ENCODE measurements at regions not wholly inside any gene's neighbourhood (a gene's known extent, or its start where the extent isn't known, plus 50 kb on each side); places are given as distances from the start of the nearest gene placed in this dataset.

DNA sequence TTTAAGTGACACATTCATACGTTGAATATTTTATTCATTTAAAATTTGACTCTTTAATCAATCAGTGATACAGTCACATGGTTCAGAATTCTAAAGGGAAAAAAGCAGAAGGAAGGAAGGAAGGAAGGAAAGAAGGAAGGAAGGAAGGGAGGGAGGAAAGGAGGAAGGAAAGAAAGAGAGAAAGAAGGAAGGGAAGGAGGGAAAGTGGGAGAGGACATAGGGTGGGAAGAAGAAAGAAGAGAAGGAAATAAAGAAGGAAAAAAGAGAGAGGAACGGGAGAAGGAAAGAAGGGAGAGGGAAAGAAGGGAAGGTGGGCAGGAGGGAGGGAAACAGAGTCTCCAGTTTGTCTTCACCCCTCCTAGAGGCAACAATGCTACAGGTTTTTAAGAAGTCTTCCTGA, 518.6 kb downstream of the MIAT start:
- Mint-ChIP-seq H3K36me3 (ENCODE audit: insufficient read depth in 1 of 3, low read depth in 3 of 3) (no peaks in the 10 kb centered on the region), H3K27ac (no peak overlapping the region; a peak in 1 of 7 replicates), H3K4me3 (no peak overlapping the region), H3K4me1 (peaks cover 26 to 42% of the 10 kb centered on the region in 2 experiments), H3K9me3 (no peaks in the 10 kb centered on the region), H3K27me3 (ENCODE audit: low read depth) (peaks cover 15% of the 10 kb centered on the region)
- Histone ChIP-seq H2AK5ac (ENCODE audit: insufficient read length, low read length) (no peak overlapping the region), H4K20me1 (ENCODE audit: control insufficient read depth, insufficient read depth, insufficient read length) (no peaks in the 10 kb centered on the region), H3K56ac (ENCODE audit: insufficient read length, low read depth, low read length) (no peak overlapping the region), H2BK20ac (ENCODE audit: low read depth, low read length, poor library complexity, severe bottlenecking) (no peak overlapping the region), H2AFZ (ENCODE audit: low read length) (no peak overlapping the region), H2BK15ac (ENCODE audit: low read depth, low read length) (no peak overlapping the region), H3T11ph (ENCODE audit: low read length) (no peak overlapping the region), H2BK12ac (ENCODE audit: insufficient read length, low read depth, low read length) (no peak overlapping the region), H3K9ac (ENCODE audit: extremely low read depth, insufficient read length, low read length) (no peak overlapping the region), H3K23ac (ENCODE audit: insufficient read length, low read depth, low read length) (no peak overlapping the region), H3K79me2 (ENCODE audit: insufficient read depth, low read length) (no peaks in the 10 kb centered on the region), H4K8ac (replicated peaks; ENCODE audit: insufficient read length, low read depth, low read length) (no peak overlapping the region), H3K27me3 (ENCODE audit: insufficient read depth, low read length) (no peaks in the 10 kb centered on the region), H4K91ac (ENCODE audit: insufficient read length, low read depth, low read length) (no peak overlapping the region), H3K4me2 (ENCODE audit: insufficient read depth, insufficient read length, low read length) (no peak overlapping the region), H3K4me1 (ENCODE audit: insufficient read depth, low read length) (peaks cover 10% of the 10 kb centered on the region), H3K79me1 (ENCODE audit: insufficient read depth, low read depth, low read length, poor library complexity, severe bottlenecking) (no peaks in the 10 kb centered on the region), H3K9me3 (ENCODE audit: control insufficient read depth, low read depth, low read length) (no peaks in the 10 kb centered on the region), H3K18ac (ENCODE audit: insufficient read length, low read depth, low read length) (no peak overlapping the region), H3K27ac (ENCODE audit: insufficient read length, low read depth, low read length) (no peak overlapping the region), H3K23me2 (ENCODE audit: insufficient read length, low read depth, low read length, poor library complexity, severe bottlenecking) (peaks cover 3% of the 10 kb centered on the region), H2BK120ac (ENCODE audit: low read depth, low read length, poor library complexity, severe bottlenecking) (no peak overlapping the region), H3K14ac (ENCODE audit: insufficient read depth, low read length) (no peak overlapping the region), H4K5ac (ENCODE audit: insufficient read length, low read depth, low read length) (no peak overlapping the region), H2BK5ac (ENCODE audit: insufficient read length, low read length) (no peak overlapping the region), H3K4ac (ENCODE audit: low read depth, low read length) (no peak overlapping the region)
- TF ChIP-seq, protein P1, sequence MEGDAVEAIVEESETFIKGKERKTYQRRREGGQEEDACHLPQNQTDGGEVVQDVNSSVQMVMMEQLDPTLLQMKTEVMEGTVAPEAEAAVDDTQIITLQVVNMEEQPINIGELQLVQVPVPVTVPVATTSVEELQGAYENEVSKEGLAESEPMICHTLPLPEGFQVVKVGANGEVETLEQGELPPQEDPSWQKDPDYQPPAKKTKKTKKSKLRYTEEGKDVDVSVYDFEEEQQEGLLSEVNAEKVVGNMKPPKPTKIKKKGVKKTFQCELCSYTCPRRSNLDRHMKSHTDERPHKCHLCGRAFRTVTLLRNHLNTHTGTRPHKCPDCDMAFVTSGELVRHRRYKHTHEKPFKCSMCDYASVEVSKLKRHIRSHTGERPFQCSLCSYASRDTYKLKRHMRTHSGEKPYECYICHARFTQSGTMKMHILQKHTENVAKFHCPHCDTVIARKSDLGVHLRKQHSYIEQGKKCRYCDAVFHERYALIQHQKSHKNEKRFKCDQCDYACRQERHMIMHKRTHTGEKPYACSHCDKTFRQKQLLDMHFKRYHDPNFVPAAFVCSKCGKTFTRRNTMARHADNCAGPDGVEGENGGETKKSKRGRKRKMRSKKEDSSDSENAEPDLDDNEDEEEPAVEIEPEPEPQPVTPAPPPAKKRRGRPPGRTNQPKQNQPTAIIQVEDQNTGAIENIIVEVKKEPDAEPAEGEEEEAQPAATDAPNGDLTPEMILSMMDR (conservative IDR thresholded peaks at IDR 0.05), result no peak
- DNase-seq, result no peak
- no CpG with 5 or more reads among the region's 2 CpGs for WGBS (ENCODE audit: extremely low coverage, insufficient read length, low lambda C conversion rate)
